Anterior cingulate cortex (tissue), 58 donors: ENCODE measurements at regions not wholly inside any gene's neighbourhood (a gene's known extent, or its start where the extent isn't known, plus 50 kb on each side); places are given as distances from the start of the nearest gene placed in this dataset.
A peak's percentile ranks its signal among the peaks of the same experiment; 100 is the strongest.
"Not testable (repeated sequence)": the region's sequence is repeated elsewhere in the genome, so short reads cannot be mapped to it uniquely, and the experiment has no call there.

Source experiments
- DNase-seq, 58 donors: peaks; one replicate each; lab custom pipeline; 2025; lab: John Stamatoyannopoulos, UW

- DNase-seq, result no peak
Observed at GRCh38 chr10:37582237-37582636, 275.2 kb downstream of the ZNF248 start.

- DNase-seq, result no peak
Observed at GRCh38 chr10:37576154-37576553, 281.3 kb downstream of the ZNF248 start.

- no peak for DNase-seq
Observed at GRCh38 chr10:37572206-37572605, 285.2 kb downstream of the ZNF248 start.

GRCh38 chr10:37566332-37566731 is 291.1 kb downstream of the ZNF248 start:
- DNase-seq, result no peak

- no peak for DNase-seq
Observed at GRCh38 chr10:37563715-37564108, 293.7 kb downstream of the ZNF248 start.

GRCh38 chr10:37563107-37563714 is 294.2 kb downstream of the ZNF248 start:
- DNase-seq, result no peak

GRCh38 chr10:37552881-37553280 is 304.5 kb downstream of the ZNF248 start:
- DNase-seq, result no peak

GRCh38 chr10:37549054-37549453 is 308.4 kb downstream of the ZNF248 start:
- DNase-seq, result no peak

GRCh38 chr10:37535459-37536246 is 321.8 kb downstream of the ZNF248 start:
- no peak for DNase-seq

- DNase-seq, result no peak
Observed at GRCh38 chr10:37534166-37534565, 323.2 kb downstream of the ZNF248 start.

- DNase-seq, result not testable (repeated sequence)
Observed at GRCh38 chr10:37525410-37525809, 332.0 kb downstream of the ZNF248 start.

GRCh38 chr10:37520488-37520887 is 336.9 kb downstream of the ZNF248 start:
- no peak for DNase-seq

GRCh38 chr10:37510520-37510919 is 346.9 kb downstream of the ZNF248 start:
- DNase-seq, result not testable (repeated sequence)

- no peak for DNase-seq
Observed at GRCh38 chr10:37496061-37496460, 361.3 kb downstream of the ZNF248 start.

- DNase-seq, result no peak
Observed at GRCh38 chr10:37495415-37495814, 362.0 kb downstream of the ZNF248 start.

- DNase-seq, result not testable (repeated sequence)
Observed at GRCh38 chr10:37493185-37493796, 364.1 kb downstream of the ZNF248 start.

GRCh38 chr10:37490266-37490665 is 364.9 kb downstream of the ANKRD30A start:
- no peak for DNase-seq

GRCh38 chr10:37489658-37490003 is 364.2 kb downstream of the ANKRD30A start:
- DNase-seq, result no peak

GRCh38 chr10:37488792-37489657 is 363.6 kb downstream of the ANKRD30A start:
- DNase-seq, result peak in 2 of 58 donors; percentile 2 to 9

- DNase-seq, result not testable (repeated sequence)
Observed at GRCh38 chr10:37480596-37480995, 355.2 kb downstream of the ANKRD30A start.

- DNase-seq, result no peak
Observed at GRCh38 chr10:37479469-37479868, 354.1 kb downstream of the ANKRD30A start.
